GM12878 (cell line): ENCODE measurements at regions not wholly inside any gene's neighbourhood (a gene's known extent, or its start where the extent isn't known, plus 50 kb on each side); places are given as distances from the start of the nearest gene placed in this dataset.

ENCODE experiments used
- ATAC-seq: fragments of 200-7000 bp; cut with Tn5 transposase; 3 replicates; pipeline ENCODE4 v1.9.1; 2020; ENCODE audit warnings: mild to moderate bottlenecking, moderate library complexity
- BruUV-seq: library from RNA; stranded (reverse); fragments of 400-500 nt; replicated peaks from 2 replicates; lab custom pipeline; 2021; lab: Mats Ljungman, UMichigan
- CTCF ChIA-PET: fragments of 300-600 bp; sonication (Branson Sonifier 250); formaldehyde crosslinking; extraction: SDS; loops from one replicate; lab custom pipeline; 2021; ENCODE audit warnings: inconsistent platforms; lab: Yijun Ruan, JAX
- POLR2A ChIA-PET: fragments of 350-600 bp; formaldehyde crosslinking; extraction: SDS; loops from one replicate; lab custom pipeline; 2021; ENCODE audit warnings: inconsistent platforms; lab: Charles Lee
- RAD21 ChIA-PET: fragments of 300-600 bp; sonication (Branson Sonifier 250); formaldehyde crosslinking; loops from one replicate; lab custom pipeline; 2023; ENCODE audit warnings: antibody characterized with exemption; ENCODE audit not compliant: unreplicated experiment; lab: Charles Lee
- SMC1A ChIA-PET: fragments of 300-600 bp; sonication (Branson Sonifier 250); formaldehyde crosslinking; loops from one replicate; lab custom pipeline; 2023; ENCODE audit not compliant: unreplicated experiment, uncharacterized antibody; lab: Charles Lee
- DNase-seq: peaks from one replicate; pipeline ENCODE4 v3.0.0-alpha.2; 2011; ENCODE audit warnings: low read depth, low spot score
- FAIRE-seq: peaks from 3 replicates; lab custom pipeline; 2011; peaks lifted over from hg19 to GRCh38; lab: Jason Lieb, UNC
- H2AFZ ChIP-seq: 2 replicates; pipeline ENCODE4 v1.6.0; 2011; ENCODE audit warnings: low read depth, low read length, control low read depth; ENCODE audit not compliant: control insufficient read depth
- H3K27ac ChIP-seq: 2 replicates; pipeline ENCODE4 v1.5.1; 2011; ENCODE audit warnings: control low read depth; ENCODE audit not compliant: control insufficient read depth, insufficient read depth
- H3K27me3 ChIP-seq, 2 experiments: replicated peaks in 1 of 2; 2 replicates each; pipeline versions ENCODE4 v1.6.0 to v1.6.1; 2011; ENCODE audit warnings: low read length in 1 of 2; ENCODE audit not compliant: control insufficient read depth in 2 of 2, insufficient read depth in 2 of 2
- H3K36me3 ChIP-seq, 2 experiments: 2 replicates each; pipeline ENCODE4 v1.5.1; 2011; ENCODE audit warnings: low read length in 1 of 2; ENCODE audit not compliant: control insufficient read depth in 2 of 2, insufficient read depth in 2 of 2
- H3K4me1 ChIP-seq: 2 replicates; pipeline ENCODE4 v1.6.1; 2011; ENCODE audit warnings: mild to moderate bottlenecking, low read length, moderate library complexity, mixed read lengths; ENCODE audit not compliant: control insufficient read depth, insufficient read depth
- H3K4me2 ChIP-seq: 2 replicates; pipeline ENCODE4 v1.6.0; 2011; ENCODE audit warnings: control low read depth; ENCODE audit not compliant: control insufficient read depth, insufficient read depth
- H3K4me3 ChIP-seq: fragments of 200-600 bp; sonication (generic); 2 replicates; pipeline ENCODE4 v1.5.1; 2016
- H3K79me2 ChIP-seq: 2 replicates; pipeline ENCODE4 v1.6.0; 2011; ENCODE audit warnings: low read length; ENCODE audit not compliant: control insufficient read depth, insufficient read depth
- H3K9ac ChIP-seq: 2 replicates; pipeline ENCODE4 v1.8.0; 2011; ENCODE audit warnings: low read length, control low read depth, mixed read lengths; ENCODE audit not compliant: control insufficient read depth, insufficient read depth
- H3K9me3 ChIP-seq: replicated peaks from 3 replicates; pipeline ENCODE4 v1.5.1; 2011; ENCODE audit warnings: mild to moderate bottlenecking, low read length; ENCODE audit not compliant: control insufficient read depth, insufficient read depth
- H4K20me1 ChIP-seq: 2 replicates; pipeline ENCODE4 v1.6.0; 2011; ENCODE audit not compliant: control insufficient read depth, insufficient read depth
- E2F4 ChIP-seq: IDR thresholded peaks from 2 replicates; pipeline ENCODE4 v1.6.1; 2012; ENCODE audit warnings: low read depth, low read length, improper control_type of control experiment
- E4F1 ChIP-seq: fragments of 450-650 bp; IDR thresholded peaks from 2 replicates; pipeline ENCODE4 v1.6.1; 2018; ENCODE audit warnings: borderline replicate concordance, mild to moderate bottlenecking; ENCODE audit not compliant: partially characterized antibody
- RCOR1 ChIP-seq: conservative IDR thresholded peaks from 2 replicates; pipeline ENCODE4 v1.6.1; 2012; ENCODE audit warnings: low read depth, low read length, improper control_type of control experiment
- ZBED1 ChIP-seq: IDR thresholded peaks from 2 replicates; pipeline ENCODE4 v1.6.1; 2016; ENCODE audit warnings: borderline replicate concordance
- ZNF384 ChIP-seq: IDR thresholded peaks from 2 replicates; pipeline ENCODE4 v1.6.1; 2012; ENCODE audit warnings: low read depth, mild to moderate bottlenecking, low read length, improper control_type of control experiment, borderline replicate concordance
- WGBS: methylation state at CpG from one replicate; pipeline ENCODE4 v1.1.6; 2016; ENCODE audit warnings: low lambda C conversion rate; ENCODE audit not compliant: insufficient replicate concordance, insufficient coverage; ENCODE audit errors: missing lambda C conversion rate; 5-methylcytosine and 5-hydroxymethylcytosine counted together
- in situ Hi-C: fragments of 300-500 bp; cut with MboI; formaldehyde crosslinking; loops from 9 replicates; pipeline ENCODE4 v1.14.3; 2018; ENCODE audit warnings: mixed read lengths
- intact Hi-C: fragments of 100-400 bp; cut with micrococcal nuclease; formaldehyde crosslinking; loops from one replicate; pipeline ENCODE4 v1.14.2; 2022; ENCODE audit not compliant: unreplicated experiment
- TF ChIP-seq, protein P1 (sequence below): IDR thresholded peaks from 2 replicates; pipeline ENCODE4 v1.6.1; 2012; ENCODE audit warnings: low read depth, low read length, improper control_type of control experiment
- TF ChIP-seq, protein P2 (sequence below): fragments of 450-650 bp; IDR thresholded peaks from 2 replicates; pipeline ENCODE4 v1.6.1; 2017; ENCODE audit warnings: borderline replicate concordance

- 0% methylated on average over 5 of the region's 5 CpGs for WGBS
- ATAC-seq, result no peak
- intact Hi-C loops (no loop called here), in situ Hi-C loops (no loop called here)
- ChIA-PET SMC1A (no interaction called here), POLR2A (no interaction called here), RAD21 (no interaction called here), CTCF (no interaction called here)
- BruUV-seq, result no TSS peak
- Histone ChIP-seq H3K4me1 (no peaks in the 10 kb centered on the region), H3K9me3 (no peaks in the 10 kb centered on the region), H4K20me1 (no peaks in the 10 kb centered on the region), H2AFZ (no peak overlapping the region), H3K4me2 (no peak overlapping the region), H3K9ac (no peak overlapping the region), H3K27ac (no peak overlapping the region), H3K79me2 (no peaks in the 10 kb centered on the region), H3K36me3 (no peaks in the 10 kb centered on the region), H3K4me3 (no peak overlapping the region), H3K27me3 (no peaks in the 10 kb centered on the region)
- TF ChIP-seq RCOR1 (no peak), E2F4 (no peak), ZNF384 (no peak), ZBED1 (no peak), E4F1 (no peak)
- TF ChIP-seq, protein P1, sequence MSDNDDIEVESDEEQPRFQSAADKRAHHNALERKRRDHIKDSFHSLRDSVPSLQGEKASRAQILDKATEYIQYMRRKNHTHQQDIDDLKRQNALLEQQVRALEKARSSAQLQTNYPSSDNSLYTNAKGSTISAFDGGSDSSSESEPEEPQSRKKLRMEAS, result no peak
- TF ChIP-seq, protein P2, sequence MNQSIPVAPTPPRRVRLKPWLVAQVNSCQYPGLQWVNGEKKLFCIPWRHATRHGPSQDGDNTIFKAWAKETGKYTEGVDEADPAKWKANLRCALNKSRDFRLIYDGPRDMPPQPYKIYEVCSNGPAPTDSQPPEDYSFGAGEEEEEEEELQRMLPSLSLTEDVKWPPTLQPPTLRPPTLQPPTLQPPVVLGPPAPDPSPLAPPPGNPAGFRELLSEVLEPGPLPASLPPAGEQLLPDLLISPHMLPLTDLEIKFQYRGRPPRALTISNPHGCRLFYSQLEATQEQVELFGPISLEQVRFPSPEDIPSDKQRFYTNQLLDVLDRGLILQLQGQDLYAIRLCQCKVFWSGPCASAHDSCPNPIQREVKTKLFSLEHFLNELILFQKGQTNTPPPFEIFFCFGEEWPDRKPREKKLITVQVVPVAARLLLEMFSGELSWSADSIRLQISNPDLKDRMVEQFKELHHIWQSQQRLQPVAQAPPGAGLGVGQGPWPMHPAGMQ, result no peak
- FAIRE-seq, result no peak
- no peak for DNase-seq
Observed at GRCh38 chr11:28657378-28658030, 549.3 kb downstream of the METTL15 start.
